OCI-LY3 (cell line): ENCODE measurements at regions not wholly inside any gene's neighbourhood (a gene's known extent, or its start where the extent isn't known, plus 50 kb on each side); places are given as distances from the start of the nearest gene placed in this dataset.
A peak's percentile ranks its signal among the peaks of the same experiment; 100 is the strongest.

ENCODE experiments used
- H2AFZ ChIP-seq: fragments of 200-600, 300-600 bp; shearing (Covaris generic); 2 replicates; pipeline ENCODE4 v1.6.0; 2014; ENCODE audit warnings: antibody characterized with exemption, low read depth, low read length
- H3K27ac ChIP-seq: fragments of 200-600, 300-600 bp; sonication (generic); 2 replicates; pipeline ENCODE4 v1.5.1; 2014; ENCODE audit warnings: mild to moderate bottlenecking, low read length, moderate library complexity, mixed read lengths
- H3K27me3 ChIP-seq: fragments of 200-600, 300-600 bp; sonication (generic); 2 replicates; pipeline ENCODE4 v1.6.1; 2014; ENCODE audit warnings: low read depth, low read length, mixed read lengths
- H3K36me3 ChIP-seq: fragments of 200-600, 300-600 bp; sonication (generic); replicated peaks from 2 replicates; pipeline ENCODE3; 2014; ENCODE audit warnings: low read depth, low read length, mixed read lengths
- H3K4me1 ChIP-seq: fragments of 300-600, 200-600 bp; sonication (generic); 2 replicates; pipeline ENCODE4 v1.6.1; 2014; ENCODE audit warnings: low read length, mixed read lengths
- H3K4me2 ChIP-seq: fragments of 200-600, 300-600 bp; sonication (generic); 2 replicates; pipeline ENCODE4 v1.6.1; 2014; ENCODE audit warnings: low read length, mixed read lengths
- H3K4me3 ChIP-seq: fragments of 300-600, 200-600 bp; sonication (generic); 2 replicates; pipeline ENCODE4 v1.5.1; 2014; ENCODE audit warnings: antibody characterized with exemption, mild to moderate bottlenecking, low read length, moderate library complexity
- H3K79me2 ChIP-seq: fragments of 300-600, 200-600 bp; shearing (Covaris generic); 2 replicates; pipeline ENCODE4 v1.6.1; 2014; ENCODE audit warnings: mild to moderate bottlenecking, low read length, mixed read lengths
- H3K9ac ChIP-seq: fragments of 300-600, 200-600 bp; shearing (Covaris generic); 2 replicates; pipeline ENCODE4 v1.6.0; 2014; ENCODE audit warnings: mild to moderate bottlenecking, low read length, moderate library complexity
- H3K9me3 ChIP-seq: fragments of 200-600, 300-600 bp; shearing (Covaris generic); 2 replicates; pipeline ENCODE4 v1.6.1; 2014; ENCODE audit warnings: low read length, mixed read lengths; ENCODE audit not compliant: insufficient read depth
- H4K20me1 ChIP-seq: fragments of 200-600, 300-600 bp; sonication (generic); 2 replicates; pipeline ENCODE4 v1.6.1; 2016; ENCODE audit warnings: low read length, mixed read lengths; ENCODE audit not compliant: insufficient read depth
- EZH2phosphoT487 ChIP-seq: fragments of 200-600 bp; shearing (Covaris generic); IDR thresholded peaks from 2 replicates; pipeline ENCODE4 v1.6.1; 2018; ENCODE audit warnings: antibody characterized with exemption, mixed run types, low read depth
- TF ChIP-seq, protein P1 (sequence below): fragments of 200-600, 300-600 bp; sonication (generic); IDR thresholded peaks from 2 replicates; pipeline ENCODE4 v1.5.1; 2014; ENCODE audit warnings: antibody characterized with exemption, low read length, low read depth

DNA sequence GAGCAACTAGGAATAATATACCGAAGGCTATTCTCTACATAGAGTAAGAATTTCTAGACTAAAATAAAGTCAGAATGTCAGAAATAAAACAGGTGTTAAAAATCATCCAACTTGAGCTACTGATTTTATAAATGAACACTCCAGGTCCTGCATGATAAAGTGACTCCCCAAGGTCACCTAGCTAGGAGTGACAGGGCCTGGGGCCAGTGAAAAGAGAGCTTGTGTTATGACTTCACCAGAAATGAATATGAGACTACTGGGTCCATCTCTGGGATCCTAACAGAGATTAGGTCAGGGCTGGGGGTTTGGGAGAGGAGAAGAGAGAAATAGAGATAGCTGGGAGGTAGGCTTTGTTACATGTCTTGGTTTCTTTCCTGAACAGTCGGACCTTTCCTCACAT, 89.7 kb upstream of the CYP1B1 start:
- Histone ChIP-seq H3K27ac (no peak overlapping the region), H3K4me3 (no peak overlapping the region), H3K79me2 (no peaks in the 10 kb centered on the region), H3K27me3 (peaks cover 9% of the 10 kb centered on the region), H4K20me1 (no peaks in the 10 kb centered on the region), H3K9ac (no peak overlapping the region), H3K36me3 (no peaks in the 10 kb centered on the region), H2AFZ (no peak overlapping the region), H3K4me2 (no peak overlapping the region), H3K9me3 (no peaks in the 10 kb centered on the region), H3K4me1 (peaks cover 16% of the 10 kb centered on the region)
- TF ChIP-seq EZH2phosphoT487: no peak

DNA sequence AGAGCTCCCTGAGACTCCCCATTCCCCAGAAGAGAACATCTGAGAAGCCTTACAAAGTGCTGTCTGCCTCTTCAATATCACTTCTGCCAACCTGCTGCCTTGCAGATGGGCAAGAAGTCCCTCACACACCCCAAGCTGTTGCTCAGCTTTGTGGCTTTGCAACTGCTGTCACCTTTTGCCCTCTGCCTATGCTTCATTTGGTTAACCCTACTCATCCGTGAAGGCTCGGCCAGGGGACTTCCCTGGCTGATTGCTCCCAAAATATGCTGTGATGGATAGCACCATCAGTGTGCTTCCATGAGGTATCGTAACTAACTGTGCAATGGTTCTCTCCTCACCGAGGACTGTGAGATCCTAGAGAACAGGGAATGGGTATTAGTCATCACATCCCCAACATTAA, 88.9 kb upstream of the CYP1B1 start:
- Histone ChIP-seq H3K27me3 (peaks cover 9% of the 10 kb centered on the region), H3K79me2 (no peaks in the 10 kb centered on the region), H3K27ac (no peak overlapping the region), H4K20me1 (no peaks in the 10 kb centered on the region), H3K9me3 (no peaks in the 10 kb centered on the region), H3K4me1 (peaks cover 16% of the 10 kb centered on the region), H3K4me2 (peak overlapping the region; percentile 17; the same call in 1 of the 2 replicates), H2AFZ (no peak overlapping the region), H3K4me3 (no peak overlapping the region), H3K36me3 (no peaks in the 10 kb centered on the region), H3K9ac (no peak overlapping the region)
- TF ChIP-seq EZH2phosphoT487: no peak
- TF ChIP-seq, protein P1, sequence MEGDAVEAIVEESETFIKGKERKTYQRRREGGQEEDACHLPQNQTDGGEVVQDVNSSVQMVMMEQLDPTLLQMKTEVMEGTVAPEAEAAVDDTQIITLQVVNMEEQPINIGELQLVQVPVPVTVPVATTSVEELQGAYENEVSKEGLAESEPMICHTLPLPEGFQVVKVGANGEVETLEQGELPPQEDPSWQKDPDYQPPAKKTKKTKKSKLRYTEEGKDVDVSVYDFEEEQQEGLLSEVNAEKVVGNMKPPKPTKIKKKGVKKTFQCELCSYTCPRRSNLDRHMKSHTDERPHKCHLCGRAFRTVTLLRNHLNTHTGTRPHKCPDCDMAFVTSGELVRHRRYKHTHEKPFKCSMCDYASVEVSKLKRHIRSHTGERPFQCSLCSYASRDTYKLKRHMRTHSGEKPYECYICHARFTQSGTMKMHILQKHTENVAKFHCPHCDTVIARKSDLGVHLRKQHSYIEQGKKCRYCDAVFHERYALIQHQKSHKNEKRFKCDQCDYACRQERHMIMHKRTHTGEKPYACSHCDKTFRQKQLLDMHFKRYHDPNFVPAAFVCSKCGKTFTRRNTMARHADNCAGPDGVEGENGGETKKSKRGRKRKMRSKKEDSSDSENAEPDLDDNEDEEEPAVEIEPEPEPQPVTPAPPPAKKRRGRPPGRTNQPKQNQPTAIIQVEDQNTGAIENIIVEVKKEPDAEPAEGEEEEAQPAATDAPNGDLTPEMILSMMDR: no peak

DNA sequence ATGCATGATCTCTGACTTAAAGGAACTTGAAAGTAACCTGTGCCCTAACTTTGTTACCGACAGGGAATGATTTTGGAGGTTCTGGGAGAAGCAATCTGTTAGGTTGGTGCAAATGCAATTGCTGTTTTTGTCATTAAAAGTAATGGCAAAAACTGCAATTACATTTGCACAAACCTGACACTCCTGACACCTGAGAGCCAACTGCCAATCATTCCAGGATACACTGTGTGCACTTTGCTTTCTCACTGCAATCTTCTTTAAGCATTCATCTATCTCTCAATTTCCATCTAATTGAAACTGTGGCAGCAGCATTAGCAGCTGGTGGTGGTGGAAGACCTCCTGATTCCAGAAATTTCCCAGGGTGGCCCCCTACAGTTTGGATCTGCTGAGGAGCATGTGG, 87.6 kb upstream of the CYP1B1 start:
- H3K9me3 ChIP-seq: no peaks in the 10 kb centered on the region
- no peak overlapping the region for H3K27ac ChIP-seq
- no peak for TF ChIP-seq EZH2phosphoT487
- TF ChIP-seq, protein P1: no peak
- H3K79me2 ChIP-seq: no peaks in the 10 kb centered on the region
- H3K27me3 ChIP-seq: peaks cover 9% of the 10 kb centered on the region
- no peak overlapping the region for H2AFZ ChIP-seq
- no peak overlapping the region for H3K4me3 ChIP-seq
- H3K4me2 ChIP-seq: no peak overlapping the region
- no peak overlapping the region for H3K9ac ChIP-seq
- H4K20me1 ChIP-seq: no peaks in the 10 kb centered on the region
- H3K4me1 ChIP-seq: peaks cover 16% of the 10 kb centered on the region
- H3K36me3 ChIP-seq: no peaks in the 10 kb centered on the region

DNA sequence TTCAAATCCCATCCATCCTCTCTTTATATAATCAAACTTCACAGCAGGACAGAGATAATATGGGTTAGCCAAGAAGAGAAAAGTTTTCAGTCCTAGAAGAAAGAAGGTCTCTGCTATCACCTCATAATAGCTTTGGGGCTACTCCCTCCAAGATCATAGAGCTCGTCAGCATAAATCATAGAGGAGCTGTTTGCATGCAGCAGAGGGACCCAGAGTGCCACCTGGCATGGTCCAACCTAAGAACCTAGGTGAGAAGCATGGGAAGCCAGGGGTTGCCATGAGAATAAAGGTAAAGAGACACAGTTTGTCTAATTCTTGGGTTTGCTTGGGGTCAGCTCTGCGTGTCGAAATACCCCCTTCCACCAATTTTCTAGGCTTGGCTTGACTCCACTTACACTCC, 87.1 kb upstream of the CYP1B1 start:
- Histone ChIP-seq H3K79me2 (no peaks in the 10 kb centered on the region), H3K4me2 (no peak overlapping the region), H4K20me1 (no peaks in the 10 kb centered on the region), H3K9me3 (no peaks in the 10 kb centered on the region), H3K36me3 (no peaks in the 10 kb centered on the region), H3K9ac (no peak overlapping the region), H3K27me3 (peaks cover 9% of the 10 kb centered on the region), H3K4me3 (no peak overlapping the region), H3K27ac (no peak overlapping the region), H2AFZ (no peak overlapping the region), H3K4me1 (peaks cover 16% of the 10 kb centered on the region)
- TF ChIP-seq, protein P1: peak; percentile 17; the same call in 1 of the 2 replicates
- no peak for TF ChIP-seq EZH2phosphoT487

DNA sequence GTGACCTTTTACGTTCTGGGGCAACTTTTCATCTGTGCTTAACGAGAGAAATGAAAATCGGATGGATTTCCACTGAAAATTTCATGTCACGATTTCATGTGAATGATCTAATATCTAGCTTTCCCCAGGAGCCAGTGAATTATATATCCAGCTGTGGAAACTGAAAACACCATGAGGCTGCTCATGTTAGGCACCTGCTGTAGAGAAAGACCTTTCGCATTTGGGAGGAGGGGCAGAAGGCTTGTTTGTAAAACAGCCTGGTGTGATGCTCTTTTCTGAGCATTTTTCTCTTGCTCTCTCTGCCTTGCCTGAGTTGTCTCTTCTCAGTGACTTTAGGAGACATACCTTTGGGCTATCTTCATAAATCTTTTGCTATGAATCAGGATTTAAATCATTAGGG, 84.6 kb upstream of the CYP1B1 start:
- Histone ChIP-seq H3K27ac (no peak overlapping the region), H3K4me3 (no peak overlapping the region), H3K79me2 (no peaks in the 10 kb centered on the region), H3K9ac (no peak overlapping the region), H2AFZ (no peak overlapping the region), H3K9me3 (no peaks in the 10 kb centered on the region), H3K36me3 (no peaks in the 10 kb centered on the region), H4K20me1 (no peaks in the 10 kb centered on the region), H3K4me1 (peaks cover 10% of the 10 kb centered on the region), H3K4me2 (no peak overlapping the region), H3K27me3 (peaks cover 15% of the 10 kb centered on the region)
- TF ChIP-seq EZH2phosphoT487: no peak
